Esophagus muscularis mucosa (tissue), 4 donors: ENCODE measurements at regions not wholly inside any gene's neighbourhood (a gene's known extent, or its start where the extent isn't known, plus 50 kb on each side); places are given as distances from the start of the nearest gene placed in this dataset.
A peak's percentile ranks its signal among the peaks of the same experiment; 100 is the strongest.

Source experiments
- DNase-seq: peaks from one replicate; pipeline ENCODE4 v3.0.0-alpha.2; 2017; ENCODE audit errors: extremely low spot score
- H3K27ac ChIP-seq, 4 donors: fragments of 200-600 bp; sonication (generic); replicated peaks in 1 of 4; 1 replicate in 3 of 4; 2 replicates in 1 of 4; pipeline ENCODE4 v1.5.1; 2016 to 2019; ENCODE audit warnings: mild to moderate bottlenecking in 1 of 4
- H3K27me3 ChIP-seq, 4 donors: fragments of 200-600 bp; sonication (generic); one replicate each; pipeline versions ENCODE4 v1.5.1 to v1.6.0; 2016 to 2019
- H3K36me3 ChIP-seq, 4 donors: fragments of 200-600 bp; sonication (generic); one replicate each; pipeline ENCODE4 v1.5.1; 2016 to 2019
- H3K4me1 ChIP-seq, 4 donors: fragments of 200-600 bp; sonication (generic); one replicate each; pipeline ENCODE4 v1.5.1; 2016 to 2019
- H3K4me3 ChIP-seq, 4 donors: fragments of 200-600 bp; sonication (generic); 1 replicate in 2 of 4; 2 replicates in 2 of 4; pipeline ENCODE4 v1.5.1; 2016 to 2019; ENCODE audit warnings: mild to moderate bottlenecking in 4 of 4, moderate library complexity in 1 of 4
- H3K9me3 ChIP-seq, 4 donors: fragments of 200-600 bp; sonication (generic); 1 replicate in 3 of 4; 2 replicates in 1 of 4; pipeline ENCODE4 v1.5.1; 2016 to 2019
- EP300 ChIP-seq: sonication (generic); formaldehyde crosslinking; IDR thresholded peaks from one replicate; pipeline ENCODE4 v1.6.1; 2017; ENCODE audit warnings: antibody characterized with exemption
- POLR2A ChIP-seq: fragments of 450-650 bp; IDR thresholded peaks from one replicate; pipeline ENCODE4 v1.6.1; 2017; ENCODE audit warnings: antibody characterized with exemption, moderate library complexity, mild to moderate bottlenecking, low read depth
- POLR2AphosphoS5 ChIP-seq, 2 donors: sonication (generic); formaldehyde crosslinking; IDR thresholded peaks; one replicate each; pipeline ENCODE4 v1.6.1; 2017; ENCODE audit warnings: antibody characterized with exemption in 2 of 2
- WGBS: methylation state at CpG from one replicate; pipeline ENCODE4 v1.1.5; 2018; 5-methylcytosine and 5-hydroxymethylcytosine counted together
- intact Hi-C: fragments of 100-400 bp; cut with DNase I; formaldehyde crosslinking; loops from one replicate; pipeline ENCODE4 v1.15.1; 2023
- TF ChIP-seq, protein P1 (sequence below), 3 experiments: fragments of 200-600 bp in 2 of 3; fragments of 450-650 bp in 1 of 3; sonication (generic) in 2 of 3; IDR thresholded peaks; one replicate each; pipeline ENCODE4 v1.5.1; 2017 to 2019; ENCODE audit warnings: antibody characterized with exemption in 3 of 3, mild to moderate bottlenecking in 2 of 3, moderate library complexity in 1 of 3

DNA sequence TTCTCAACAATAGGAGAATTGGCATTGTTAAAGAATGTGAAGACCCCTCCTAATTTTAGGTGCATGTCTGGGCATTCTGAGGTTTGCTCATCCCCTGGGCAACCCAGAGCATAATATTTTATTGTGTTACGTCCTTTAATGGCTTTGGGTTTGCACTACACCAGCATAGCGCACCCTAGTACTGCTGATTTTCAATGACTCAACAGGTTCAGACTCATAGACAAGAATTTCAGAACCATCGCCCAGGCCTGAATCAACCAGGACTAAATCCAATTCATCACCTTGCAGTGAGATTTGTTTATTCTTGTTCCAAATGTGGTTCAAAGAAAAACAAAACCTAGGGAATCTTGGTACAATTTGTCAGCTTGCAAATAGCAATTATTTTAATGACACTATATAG is 137.8 kb upstream of the PHACTR1 start:
- no peaks in the 10 kb centered on the region for H3K27me3 ChIP-seq
- no peaks in the 10 kb centered on the region for H3K36me3 ChIP-seq
- intact Hi-C loops, result no loop called here
- no peak overlapping the region for H3K27ac ChIP-seq
- peaks cover 0 to 17% (median 6%) of the 10 kb centered on the region in 4 donors for H3K4me1 ChIP-seq
- 77% methylated on average over 3 of the region's 3 CpGs for WGBS
- DNase-seq, result no peak
- H3K9me3 ChIP-seq, result no peaks in the 10 kb centered on the region
- H3K4me3 ChIP-seq, result no peak overlapping the region
- TF ChIP-seq POLR2AphosphoS5 (IDR thresholded peaks at IDR 0.05), result no peak
- no peak for TF ChIP-seq EP300
- TF ChIP-seq, protein P1, sequence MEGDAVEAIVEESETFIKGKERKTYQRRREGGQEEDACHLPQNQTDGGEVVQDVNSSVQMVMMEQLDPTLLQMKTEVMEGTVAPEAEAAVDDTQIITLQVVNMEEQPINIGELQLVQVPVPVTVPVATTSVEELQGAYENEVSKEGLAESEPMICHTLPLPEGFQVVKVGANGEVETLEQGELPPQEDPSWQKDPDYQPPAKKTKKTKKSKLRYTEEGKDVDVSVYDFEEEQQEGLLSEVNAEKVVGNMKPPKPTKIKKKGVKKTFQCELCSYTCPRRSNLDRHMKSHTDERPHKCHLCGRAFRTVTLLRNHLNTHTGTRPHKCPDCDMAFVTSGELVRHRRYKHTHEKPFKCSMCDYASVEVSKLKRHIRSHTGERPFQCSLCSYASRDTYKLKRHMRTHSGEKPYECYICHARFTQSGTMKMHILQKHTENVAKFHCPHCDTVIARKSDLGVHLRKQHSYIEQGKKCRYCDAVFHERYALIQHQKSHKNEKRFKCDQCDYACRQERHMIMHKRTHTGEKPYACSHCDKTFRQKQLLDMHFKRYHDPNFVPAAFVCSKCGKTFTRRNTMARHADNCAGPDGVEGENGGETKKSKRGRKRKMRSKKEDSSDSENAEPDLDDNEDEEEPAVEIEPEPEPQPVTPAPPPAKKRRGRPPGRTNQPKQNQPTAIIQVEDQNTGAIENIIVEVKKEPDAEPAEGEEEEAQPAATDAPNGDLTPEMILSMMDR (IDR thresholded peaks at IDR 0.05), result no peak
- no peak for TF ChIP-seq POLR2A

DNA sequence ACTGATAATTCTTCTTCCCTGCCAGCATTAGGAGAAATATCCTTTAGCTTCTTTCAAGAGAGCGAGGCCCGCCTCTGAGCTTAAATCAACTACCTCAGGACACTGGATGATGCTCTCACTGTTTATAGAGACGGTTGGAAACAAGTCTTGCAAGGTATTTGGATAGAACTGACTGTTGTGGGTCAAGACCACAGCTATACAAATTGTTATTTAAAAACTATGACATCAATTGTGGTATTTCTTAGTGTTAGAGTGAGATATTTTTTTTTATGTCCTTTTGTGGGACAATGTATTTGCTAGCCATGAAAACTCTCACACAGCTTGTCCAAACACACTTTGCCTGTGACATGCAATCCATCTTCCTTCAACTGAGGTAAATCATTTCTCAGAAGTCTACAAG is 136.3 kb upstream of the PHACTR1 start:
- Histone ChIP-seq H3K9me3 (no peaks in the 10 kb centered on the region), H3K27me3 (no peaks in the 10 kb centered on the region), H3K4me1 (peaks cover 5 to 23% (median 9%) of the 10 kb centered on the region in 4 donors), H3K27ac (no peak overlapping the region), H3K36me3 (no peaks in the 10 kb centered on the region), H3K4me3 (no peak overlapping the region)
- intact Hi-C loops, result loop anchor here (10.0 kb wide), 1 partner anchor 155 kb away; no protein-coding TSS in a partner anchor
- WGBS, result 68% methylated on average over 3 of the region's 3 CpGs
- no peak for TF ChIP-seq POLR2A
- TF ChIP-seq EP300, result no peak
- DNase-seq, result no peak

DNA sequence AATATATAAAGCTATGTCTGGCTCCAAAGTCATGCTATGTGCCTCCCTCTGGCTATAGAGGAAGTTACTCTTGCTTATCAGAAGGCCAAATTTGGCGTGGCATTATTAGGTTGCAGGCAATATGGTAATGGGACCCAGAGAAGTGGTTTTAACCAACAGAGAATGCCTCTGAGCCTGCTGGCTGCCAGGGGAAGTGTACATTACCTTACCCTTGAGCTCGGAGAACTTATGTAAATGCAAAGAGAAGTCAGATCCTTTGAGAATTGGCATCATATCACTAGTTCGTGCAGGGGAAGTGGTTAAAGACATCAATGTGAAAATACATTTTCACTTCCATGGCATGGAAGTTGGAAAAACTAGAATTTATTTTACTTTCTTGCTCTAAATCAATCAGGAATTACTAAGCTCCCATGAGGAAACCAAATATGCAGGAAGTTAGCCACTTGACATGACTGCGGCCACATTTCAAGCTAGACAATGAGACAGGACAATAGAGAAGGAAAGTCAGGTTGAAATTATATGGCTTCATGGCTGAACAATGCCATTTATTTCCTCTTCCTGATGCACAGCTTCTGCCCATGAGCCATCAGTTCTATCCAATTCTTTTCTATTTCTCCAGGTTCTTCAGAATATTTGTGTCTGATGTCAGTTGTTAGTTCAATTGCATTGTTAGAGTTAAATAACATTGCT is 134.0 kb upstream of the PHACTR1 start:
- Histone ChIP-seq H3K4me3 (no peak overlapping the region), H3K36me3 (no peaks in the 10 kb centered on the region), H3K27me3 (no peaks in the 10 kb centered on the region), H3K4me1 (peaks cover 7 to 15% (median 11%) of the 10 kb centered on the region in 4 donors), H3K27ac (no peak overlapping the region), H3K9me3 (no peaks in the 10 kb centered on the region)
- DNase-seq, result no peak
- TF ChIP-seq, protein P1 (IDR thresholded peaks at IDR 0.05), result no peak
- no peak for TF ChIP-seq POLR2AphosphoS5 (IDR thresholded peaks at IDR 0.05)
- TF ChIP-seq POLR2A, result no peak
- no peak for TF ChIP-seq EP300
- intact Hi-C loops, result loop anchor here (10.0 kb wide), 1 partner anchor 158 kb away; no protein-coding TSS in a partner anchor
- 80% methylated on average over 4 of the region's 4 CpGs for WGBS

DNA sequence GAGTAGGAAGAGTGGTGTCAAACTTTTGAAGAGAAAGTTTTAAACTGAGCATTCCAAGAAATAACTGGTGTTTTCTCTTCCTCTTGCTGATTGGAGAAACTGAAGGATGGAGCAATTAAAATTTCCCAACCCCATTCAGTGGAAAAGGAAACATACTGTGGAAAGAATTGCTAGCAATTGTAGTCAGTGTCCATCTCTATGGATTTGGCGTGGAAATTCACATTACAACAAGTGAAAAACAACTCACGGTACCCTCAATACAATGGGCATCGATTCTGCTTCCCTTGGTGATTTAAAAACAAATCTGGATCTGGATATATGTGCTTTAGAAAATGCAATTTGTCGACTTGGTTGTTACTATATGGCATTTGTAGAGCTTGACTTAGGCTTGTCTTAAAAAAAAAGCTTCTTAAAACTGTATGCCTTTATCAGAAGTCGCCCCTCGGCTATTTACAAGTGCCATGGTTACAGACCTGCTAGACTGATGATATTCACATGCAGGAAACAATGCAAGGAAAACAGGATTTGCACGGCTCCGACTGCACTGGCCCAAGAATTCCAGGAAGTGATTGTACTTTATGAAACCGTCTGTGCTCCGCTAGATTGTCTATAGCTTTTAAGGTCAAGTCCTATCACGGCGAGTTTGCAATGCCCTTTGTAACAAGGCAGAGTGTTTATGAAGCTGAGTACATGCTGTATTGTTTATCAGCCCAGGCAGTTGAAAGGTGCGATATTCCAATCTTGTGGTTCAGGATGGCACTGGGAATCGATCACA is 131.7 kb upstream of the PHACTR1 start:
- TF ChIP-seq EP300, result no peak
- TF ChIP-seq, protein P1 (IDR thresholded peaks at IDR 0.05), result no peak
- no peak for TF ChIP-seq POLR2AphosphoS5 (IDR thresholded peaks at IDR 0.05)
- TF ChIP-seq POLR2A, result no peak
- DNase-seq, result no peak
- intact Hi-C loops, result loop anchor here (10.0 kb wide), 1 partner anchor 160 kb away; no protein-coding TSS in a partner anchor
- Histone ChIP-seq H3K9me3 (no peaks in the 10 kb centered on the region), H3K27ac (peak overlapping the region; percentile 32 to 69 (median 53)), H3K4me1 (peaks cover 7 to 11% (median 10%) of the 10 kb centered on the region in 4 donors), H3K27me3 (no peaks in the 10 kb centered on the region), H3K4me3 (peak overlapping the region in 2 of 4 donors; percentile 5 to 7), H3K36me3 (no peaks in the 10 kb centered on the region)
- 84% methylated on average over 14 of the region's 14 CpGs for WGBS

DNA sequence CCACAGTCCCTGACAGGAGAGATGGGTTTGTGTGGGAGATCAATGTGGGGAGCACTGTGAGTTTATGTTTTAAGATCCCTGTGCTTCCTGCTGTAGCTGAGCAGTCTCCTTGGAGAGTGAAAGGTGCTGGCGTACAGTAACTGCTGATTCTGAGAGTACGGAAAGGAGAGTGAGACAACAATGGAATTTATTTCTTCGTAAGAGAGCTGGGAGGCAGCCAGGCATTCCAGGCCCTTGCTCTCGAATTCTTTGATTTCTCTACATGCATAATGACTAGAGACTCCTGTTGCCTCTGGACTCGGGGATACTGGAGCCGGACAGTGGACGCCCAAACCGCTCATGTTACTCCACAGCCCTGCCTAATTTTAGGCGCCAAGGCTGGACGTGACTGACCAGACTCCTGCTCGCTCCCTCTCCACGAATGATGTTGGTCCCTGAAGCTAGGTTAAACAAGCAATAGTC is 131.0 kb upstream of the PHACTR1 start:
- WGBS, result 71% methylated on average over 12 of the region's 12 CpGs
- Histone ChIP-seq H3K27me3 (no peaks in the 10 kb centered on the region), H3K36me3 (no peaks in the 10 kb centered on the region), H3K9me3 (no peaks in the 10 kb centered on the region), H3K4me1 (peaks cover 7 to 11% (median 10%) of the 10 kb centered on the region in 4 donors), H3K27ac (peak overlapping the region; percentile 32 to 69 (median 53)), H3K4me3 (peak overlapping the region in 2 of 4 donors; percentile 5 to 7)
- TF ChIP-seq POLR2AphosphoS5 (IDR thresholded peaks at IDR 0.05), result peak in 1 of 2 donors; percentile 24
- TF ChIP-seq, protein P1 (IDR thresholded peaks at IDR 0.05), result no peak
- intact Hi-C loops, result loop anchor here (10.0 kb wide), 1 partner anchor 161 kb away; no protein-coding TSS in a partner anchor
- no peak for DNase-seq
